Ureter (tissue), 1 donor: ENCODE measurements at regions not wholly inside any gene's neighbourhood (a gene's known extent, or its start where the extent isn't known, plus 50 kb on each side); places are given as distances from the start of the nearest gene placed in this dataset.
A peak's percentile ranks its signal among the peaks of the same experiment; 100 is the strongest.

Source experiments
- DNase-seq: peaks from one replicate; pipeline ENCODE4 v3.0.0-alpha.2; 2020; ENCODE audit warnings: low spot score
- donor health status: DM: yes; HTN: yes; CAD: no.

- no peak for DNase-seq
Measured at GRCh38 chr1:29782846-29783507, 546.7 kb downstream of the PTPRU start.

- DNase-seq, result no peak
Measured at GRCh38 chr1:29779146-29779545, 542.8 kb downstream of the PTPRU start.

- DNase-seq, result no peak
Measured at GRCh38 chr1:29777522-29777921, 541.2 kb downstream of the PTPRU start.

- DNase-seq, result no peak
Measured at GRCh38 chr1:29774355-29774754, 538.0 kb downstream of the PTPRU start.

- no peak for DNase-seq
Measured at GRCh38 chr1:29772584-29773100, 536.3 kb downstream of the PTPRU start.

- no peak for DNase-seq
Measured at GRCh38 chr1:29767769-29768425, 531.6 kb downstream of the PTPRU start.

GRCh38 chr1:29767088-29767685 lies 530.9 kb downstream of the PTPRU start:
- DNase-seq, result peak; percentile 32

GRCh38 chr1:29762635-29763034 lies 526.3 kb downstream of the PTPRU start:
- DNase-seq, result no peak

GRCh38 chr1:29761159-29761928 lies 525.0 kb downstream of the PTPRU start:
- DNase-seq, result no peak

GRCh38 chr1:29760067-29760564 lies 523.8 kb downstream of the PTPRU start:
- no peak for DNase-seq

- no peak for DNase-seq
Measured at GRCh38 chr1:29758781-29759499, 522.6 kb downstream of the PTPRU start.

GRCh38 chr1:29757866-29758780 lies 521.8 kb downstream of the PTPRU start:
- no peak for DNase-seq

- DNase-seq, result no peak
Measured at GRCh38 chr1:29756901-29757725, 520.8 kb downstream of the PTPRU start.

GRCh38 chr1:29756498-29756897 lies 520.2 kb downstream of the PTPRU start:
- DNase-seq, result no peak

- DNase-seq, result peak; percentile 8
Measured at GRCh38 chr1:29756085-29756484, 519.8 kb downstream of the PTPRU start.

GRCh38 chr1:29755412-29756015 lies 519.2 kb downstream of the PTPRU start:
- peak; percentile 12 for DNase-seq

GRCh38 chr1:29754573-29755375 lies 518.5 kb downstream of the PTPRU start:
- DNase-seq, result peak; percentile 18
